Ovary (tissue), 3 donors: ENCODE measurements at regions not wholly inside any gene's neighbourhood (a gene's known extent, or its start where the extent isn't known, plus 50 kb on each side); places are given as distances from the start of the nearest gene placed in this dataset.

Experiments used
- EP300 ChIP-seq: sonication (generic); formaldehyde crosslinking; IDR thresholded peaks from one replicate; pipeline ENCODE4 v1.6.1; 2017; ENCODE audit warnings: antibody characterized with exemption
- TF ChIP-seq, protein P1 (sequence below), 3 donors: fragments of 450-650 bp in 2 of 3; fragments of 200-600 bp in 1 of 3; IDR thresholded peaks; one replicate each; pipeline versions ENCODE4 v1.5.1 to v1.8.0; 2016 to 2022; ENCODE audit warnings: antibody characterized with exemption in 3 of 3, mild to moderate bottlenecking in 1 of 3
- donor health status: DM: no; HTN: no; CAD: no.

- TF ChIP-seq, protein P1, sequence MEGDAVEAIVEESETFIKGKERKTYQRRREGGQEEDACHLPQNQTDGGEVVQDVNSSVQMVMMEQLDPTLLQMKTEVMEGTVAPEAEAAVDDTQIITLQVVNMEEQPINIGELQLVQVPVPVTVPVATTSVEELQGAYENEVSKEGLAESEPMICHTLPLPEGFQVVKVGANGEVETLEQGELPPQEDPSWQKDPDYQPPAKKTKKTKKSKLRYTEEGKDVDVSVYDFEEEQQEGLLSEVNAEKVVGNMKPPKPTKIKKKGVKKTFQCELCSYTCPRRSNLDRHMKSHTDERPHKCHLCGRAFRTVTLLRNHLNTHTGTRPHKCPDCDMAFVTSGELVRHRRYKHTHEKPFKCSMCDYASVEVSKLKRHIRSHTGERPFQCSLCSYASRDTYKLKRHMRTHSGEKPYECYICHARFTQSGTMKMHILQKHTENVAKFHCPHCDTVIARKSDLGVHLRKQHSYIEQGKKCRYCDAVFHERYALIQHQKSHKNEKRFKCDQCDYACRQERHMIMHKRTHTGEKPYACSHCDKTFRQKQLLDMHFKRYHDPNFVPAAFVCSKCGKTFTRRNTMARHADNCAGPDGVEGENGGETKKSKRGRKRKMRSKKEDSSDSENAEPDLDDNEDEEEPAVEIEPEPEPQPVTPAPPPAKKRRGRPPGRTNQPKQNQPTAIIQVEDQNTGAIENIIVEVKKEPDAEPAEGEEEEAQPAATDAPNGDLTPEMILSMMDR (IDR thresholded peaks at IDR 0.05), result no peak
- TF ChIP-seq EP300, result no peak
Measured at GRCh38 chr4:180240670-180241069, 2002.5 kb upstream of the TENM3 start.
